GM12865 (cell line): ENCODE measurements at regions not wholly inside any gene's neighbourhood (a gene's known extent, or its start where the extent isn't known, plus 50 kb on each side); places are given as distances from the start of the nearest gene placed in this dataset.
A peak's percentile ranks its signal among the peaks of the same experiment; 100 is the strongest.

Source experiments
- DNase-seq: peaks from one replicate; pipeline ENCODE4 v3.0.0; 2010; ENCODE audit warnings: low read depth
- H3K4me3 ChIP-seq: 2 replicates; pipeline ENCODE4 v1.5.1; 2011; ENCODE audit warnings: mild to moderate bottlenecking, low read depth, low read length, control low read depth
- CTCF ChIP-seq: IDR thresholded peaks from 2 replicates; pipeline ENCODE4 v1.5.1; 2011; ENCODE audit warnings: low read length, control low read depth, low read depth, inconsistent platforms; ENCODE audit not compliant: insufficient read depth; ENCODE audit errors: missing control alignments

- no peak overlapping the region for H3K4me3 ChIP-seq
- no peak for DNase-seq
- TF ChIP-seq CTCF: no peak
These were observed 375.1 kb upstream of the RBMS3 start for GRCh38 chr3:28905798-28906197.

- no peak for TF ChIP-seq CTCF
- no peak for DNase-seq
- H3K4me3 ChIP-seq: no peak overlapping the region
These were observed 374.1 kb upstream of the RBMS3 start for GRCh38 chr3:28906561-28907310.

- DNase-seq: no peak
- no peak overlapping the region for H3K4me3 ChIP-seq
- TF ChIP-seq CTCF: no peak
These were observed 373.3 kb upstream of the RBMS3 start for GRCh38 chr3:28907616-28908015.

GRCh38 chr3:28912120-28912885 lies 368.6 kb upstream of the RBMS3 start:
- DNase-seq: no peak
- TF ChIP-seq CTCF: no peak
- H3K4me3 ChIP-seq: no peak overlapping the region

- DNase-seq: no peak
- TF ChIP-seq CTCF: no peak
- H3K4me3 ChIP-seq: peak overlapping the region; percentile 25; the same call in 1 of the 2 replicates
These were observed 364.9 kb upstream of the RBMS3 start for GRCh38 chr3:28915741-28916500.

- TF ChIP-seq CTCF: peak; percentile 54
- H3K4me3 ChIP-seq: peak overlapping the region; percentile 25; the same call in 1 of the 2 replicates
- DNase-seq: peak; percentile 84
These were observed 364.0 kb upstream of the RBMS3 start for GRCh38 chr3:28916713-28917499.
